ENCODE measurements at regions not wholly inside any gene's neighbourhood (a gene's known extent, or its start where the extent isn't known, plus 50 kb on each side); places are given as distances from the start of the nearest gene placed in this dataset.
"Not testable (repeated sequence)": the region's sequence is repeated elsewhere in the genome, so short reads cannot be mapped to it uniquely, and the experiment has no call there.

DNA sequence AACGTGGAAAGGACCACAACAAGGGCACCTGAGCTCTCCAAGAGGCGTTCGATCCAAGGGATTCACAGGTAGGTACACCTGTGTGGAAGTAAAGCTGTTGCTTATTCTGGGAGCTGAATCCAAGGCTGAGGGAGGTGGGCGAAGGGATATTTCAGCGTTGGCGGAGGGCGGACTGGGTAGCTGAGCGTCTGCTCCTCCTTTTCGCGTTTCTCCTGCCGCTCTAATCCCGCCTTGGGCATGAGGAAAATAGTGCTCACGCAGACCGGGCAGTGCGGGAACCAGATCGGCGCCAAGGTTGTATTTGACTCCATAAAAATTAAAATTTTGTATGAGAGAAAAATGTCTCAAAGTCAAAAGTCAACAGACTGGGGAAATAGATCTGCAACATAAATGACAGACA, 3966.2 kb upstream of the OR11H1 start:
- H3K27me3 ChIP-seq (ENCODE audit: control insufficient read depth, insufficient read depth, low read length); H3K27ac ChIP-seq (ENCODE audit: low read depth, low read length); POLR2A ChIA-PET; DNase-seq (ENCODE audit: low read depth, low spot score); H3K9me3 ChIP-seq (ENCODE audit: control insufficient read depth, insufficient read depth, low read length); H3K4me3 ChIP-seq (ENCODE audit: low read depth, low read length); CTCF ChIA-PET: not testable (repeated sequence)

DNA sequence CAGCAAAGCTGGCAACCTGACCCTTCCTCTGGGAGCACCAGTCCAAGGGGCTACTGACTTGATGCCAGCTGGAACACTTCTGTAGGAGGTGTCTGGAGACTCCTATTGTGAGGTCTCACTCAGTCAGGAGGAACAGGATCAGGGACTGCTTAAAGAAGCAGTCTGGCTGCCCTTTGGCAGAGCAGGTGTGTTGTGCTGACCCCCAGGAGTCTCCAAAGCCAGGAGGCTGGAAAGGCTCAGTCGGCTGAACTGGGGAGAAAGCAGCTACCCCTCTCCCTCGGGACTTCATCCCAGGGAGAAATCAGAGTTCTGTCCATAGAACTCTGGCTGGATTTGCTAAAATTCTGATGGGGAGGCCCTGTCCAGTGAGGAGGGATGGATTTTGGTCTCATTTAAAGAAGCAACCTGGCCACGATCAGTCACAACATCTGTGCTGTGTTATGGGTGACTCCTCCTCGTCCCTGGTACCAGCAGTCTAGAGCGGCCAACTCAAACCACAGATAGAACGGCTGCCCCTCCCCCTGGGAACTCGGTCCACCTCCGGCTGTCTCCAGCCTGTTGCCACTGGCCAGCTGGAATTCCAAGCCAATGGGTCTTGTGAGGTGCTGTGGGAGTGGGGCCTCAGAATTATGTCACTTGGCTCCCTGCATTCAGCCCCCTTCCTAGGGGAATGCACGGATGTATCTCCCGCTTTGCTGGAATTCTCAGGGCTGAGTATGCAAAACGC, 3959.0 kb upstream of the OR11H1 start:
- H3K27me3 ChIP-seq (ENCODE audit: control insufficient read depth, insufficient read depth, low read length); DNase-seq (ENCODE audit: low read depth, low spot score); H3K27ac ChIP-seq (ENCODE audit: low read depth, low read length); H3K4me3 ChIP-seq (ENCODE audit: low read depth, low read length); POLR2A ChIA-PET; CTCF ChIA-PET: not testable (repeated sequence)
- peaks cover 28% of the 10 kb centered on the region for H3K9me3 ChIP-seq (ENCODE audit: control insufficient read depth, insufficient read depth, low read length)

DNA sequence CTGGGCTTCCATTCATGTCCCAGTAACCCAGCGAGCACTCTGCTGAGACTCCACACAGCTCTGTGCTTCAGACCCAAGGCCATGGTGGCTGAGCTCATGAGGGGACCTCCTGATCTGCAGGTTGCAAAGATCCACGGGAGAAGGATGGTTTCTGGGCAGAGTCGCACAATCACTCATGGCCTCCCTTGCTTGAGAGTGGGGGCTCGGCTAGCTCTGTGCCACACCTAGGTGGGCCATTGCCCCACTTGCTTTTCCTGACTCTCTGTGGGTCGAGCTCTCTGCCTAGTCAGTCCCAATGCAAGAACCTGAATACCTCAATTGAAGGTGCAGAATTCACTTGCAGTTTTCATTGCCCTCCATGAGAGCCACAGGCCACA, 3958.4 kb upstream of the OR11H1 start:
- H3K27me3 ChIP-seq (ENCODE audit: control insufficient read depth, insufficient read depth, low read length); CTCF ChIA-PET; H3K27ac ChIP-seq (ENCODE audit: low read depth, low read length); H3K4me3 ChIP-seq (ENCODE audit: low read depth, low read length); POLR2A ChIA-PET; DNase-seq (ENCODE audit: low read depth, low spot score): not testable (repeated sequence)
- peaks cover 34% of the 10 kb centered on the region for H3K9me3 ChIP-seq (ENCODE audit: control insufficient read depth, insufficient read depth, low read length)

DNA sequence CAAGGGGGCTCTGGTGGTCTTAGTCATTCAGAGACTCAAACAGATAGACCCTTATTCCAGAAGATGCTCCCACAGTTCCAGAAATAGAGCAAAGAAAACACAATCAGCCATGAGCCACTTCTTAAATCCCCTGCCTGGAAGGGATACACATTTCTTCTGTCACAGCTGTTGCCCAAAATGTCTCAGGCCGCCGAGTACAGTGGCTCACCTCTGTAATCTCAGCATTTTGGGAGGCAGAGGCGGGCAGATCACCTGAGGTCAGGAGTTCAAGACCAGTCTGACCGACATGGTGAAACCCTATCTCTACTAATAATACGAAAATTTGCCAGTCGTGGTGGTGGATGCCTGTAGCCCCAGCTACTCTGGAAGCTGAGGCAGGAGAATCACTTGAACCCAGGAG, 3954.8 kb upstream of the OR11H1 start:
- H3K27ac ChIP-seq (ENCODE audit: low read depth, low read length); H3K4me3 ChIP-seq (ENCODE audit: low read depth, low read length); DNase-seq (ENCODE audit: low read depth, low spot score); POLR2A ChIA-PET; CTCF ChIA-PET; H3K27me3 ChIP-seq (ENCODE audit: control insufficient read depth, insufficient read depth, low read length): not testable (repeated sequence)
- H3K9me3 ChIP-seq (ENCODE audit: control insufficient read depth, insufficient read depth, low read length), result peaks cover 49% of the 10 kb centered on the region

DNA sequence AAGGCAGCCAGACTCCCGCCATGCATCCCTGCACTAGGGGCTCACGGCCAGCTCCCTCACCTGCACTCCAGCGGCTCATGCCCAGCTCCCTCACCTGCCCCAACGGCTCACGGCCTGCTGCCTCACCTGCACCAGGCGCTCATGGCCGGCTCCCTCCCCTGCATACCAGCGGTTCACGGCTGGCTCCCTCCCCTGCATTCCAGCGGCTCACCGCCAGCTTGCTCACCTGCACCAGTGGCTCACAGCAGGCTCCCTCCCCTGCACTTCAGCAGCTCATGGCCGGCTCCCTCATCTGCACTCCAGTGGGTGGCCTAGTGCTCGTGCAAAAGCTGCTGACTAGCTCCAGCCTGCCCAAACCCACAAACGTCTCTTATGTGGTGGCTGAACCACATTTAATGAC, 3953.8 kb upstream of the OR11H1 start:
- H3K27me3 ChIP-seq (ENCODE audit: control insufficient read depth, insufficient read depth, low read length); DNase-seq (ENCODE audit: low read depth, low spot score); H3K27ac ChIP-seq (ENCODE audit: low read depth, low read length); POLR2A ChIA-PET; CTCF ChIA-PET; H3K4me3 ChIP-seq (ENCODE audit: low read depth, low read length): not testable (repeated sequence)
- H3K9me3 ChIP-seq (ENCODE audit: control insufficient read depth, insufficient read depth, low read length), result peaks cover 52% of the 10 kb centered on the region

DNA sequence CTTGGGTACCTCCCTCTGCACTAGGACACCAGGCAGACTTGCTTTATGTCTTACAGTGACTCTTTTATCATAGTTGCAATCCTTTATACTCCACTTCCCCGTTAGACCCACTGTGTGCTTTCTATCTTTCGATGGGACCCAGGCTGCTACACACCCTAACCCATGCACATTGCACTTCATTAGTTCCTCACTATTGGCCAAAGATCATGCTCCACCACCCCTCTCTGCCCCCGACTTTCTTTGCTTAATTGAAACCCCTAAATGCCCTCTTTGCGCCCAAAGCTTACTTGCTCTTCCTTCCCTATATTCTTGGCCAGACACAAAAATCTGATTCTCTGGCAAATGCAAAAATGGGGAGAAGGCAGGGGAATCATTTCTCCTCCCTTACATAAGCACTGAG, 3953.3 kb upstream of the OR11H1 start:
- DNase-seq (ENCODE audit: low read depth, low spot score); H3K27ac ChIP-seq (ENCODE audit: low read depth, low read length); H3K27me3 ChIP-seq (ENCODE audit: control insufficient read depth, insufficient read depth, low read length); CTCF ChIA-PET; H3K4me3 ChIP-seq (ENCODE audit: low read depth, low read length); POLR2A ChIA-PET: not testable (repeated sequence)
- peaks cover 48% of the 10 kb centered on the region for H3K9me3 ChIP-seq (ENCODE audit: control insufficient read depth, insufficient read depth, low read length)

DNA sequence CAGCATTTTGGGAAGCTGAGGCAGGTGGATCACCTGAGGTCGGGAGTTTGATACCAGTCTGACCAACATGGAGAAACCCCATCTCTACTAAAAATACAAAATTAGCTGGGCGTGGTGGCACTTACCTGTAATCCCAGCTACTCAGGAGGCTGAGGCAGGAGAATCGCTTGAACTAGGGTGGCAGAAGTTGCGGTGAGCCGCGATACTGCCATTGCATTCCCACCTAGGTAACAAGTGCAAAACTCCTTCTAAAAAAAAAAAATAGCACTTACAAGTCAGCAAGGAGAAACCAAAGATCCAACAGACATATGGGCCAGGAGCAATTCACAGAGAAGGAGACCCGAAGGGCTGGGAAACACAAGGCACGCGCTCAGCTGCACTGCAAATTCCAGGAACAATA, 3951.3 kb upstream of the OR11H1 start:
- H3K4me3 ChIP-seq (ENCODE audit: low read depth, low read length); POLR2A ChIA-PET; H3K27me3 ChIP-seq (ENCODE audit: control insufficient read depth, insufficient read depth, low read length); H3K27ac ChIP-seq (ENCODE audit: low read depth, low read length); CTCF ChIA-PET; DNase-seq (ENCODE audit: low read depth, low spot score): not testable (repeated sequence)
- peaks cover 54% of the 10 kb centered on the region for H3K9me3 ChIP-seq (ENCODE audit: control insufficient read depth, insufficient read depth, low read length)

DNA sequence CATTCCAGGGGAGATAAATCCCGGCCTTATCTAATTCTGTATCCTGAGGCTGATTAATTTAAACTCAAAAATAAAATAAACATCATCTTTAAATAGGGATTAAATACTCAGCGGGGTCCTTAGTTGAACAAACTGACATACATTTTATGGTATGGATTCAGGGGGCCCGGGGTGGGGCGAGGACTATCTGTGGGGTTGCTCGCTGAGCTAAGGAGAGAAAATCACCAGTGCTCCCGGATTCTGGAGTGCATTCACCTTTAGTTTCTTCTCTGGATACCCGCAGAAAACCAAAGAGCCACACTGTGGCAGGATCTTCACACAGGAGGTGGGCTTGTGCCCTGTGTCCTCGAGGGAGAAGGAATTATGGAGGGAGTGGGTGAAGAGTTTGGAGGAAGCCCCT, 3949.9 kb upstream of the OR11H1 start:
- H3K27ac ChIP-seq (ENCODE audit: low read depth, low read length); DNase-seq (ENCODE audit: low read depth, low spot score); POLR2A ChIA-PET; H3K27me3 ChIP-seq (ENCODE audit: control insufficient read depth, insufficient read depth, low read length); H3K4me3 ChIP-seq (ENCODE audit: low read depth, low read length); CTCF ChIA-PET: not testable (repeated sequence)
- H3K9me3 ChIP-seq (ENCODE audit: control insufficient read depth, insufficient read depth, low read length), result peaks cover 51% of the 10 kb centered on the region

DNA sequence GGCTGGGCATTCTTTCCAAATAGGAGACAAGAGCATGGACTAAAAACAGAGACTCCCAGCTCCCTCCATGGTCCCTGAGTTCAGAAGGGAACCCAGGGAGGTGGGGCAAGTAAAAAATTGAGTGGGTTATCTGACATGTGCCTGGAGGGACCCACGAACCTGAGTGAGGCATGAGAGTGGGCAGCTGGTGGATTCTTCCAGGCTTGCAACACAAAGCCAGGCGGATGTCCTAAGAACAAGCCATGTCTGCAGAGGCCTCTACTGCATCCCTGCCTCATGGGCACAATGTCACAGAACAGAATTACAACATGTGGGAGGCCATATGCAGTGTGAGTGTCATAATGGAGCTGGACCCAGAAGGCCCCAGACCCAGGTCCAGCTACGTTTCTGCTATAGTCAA, 3949.4 kb upstream of the OR11H1 start:
- CTCF ChIA-PET; H3K27ac ChIP-seq (ENCODE audit: low read depth, low read length); POLR2A ChIA-PET; H3K4me3 ChIP-seq (ENCODE audit: low read depth, low read length); H3K27me3 ChIP-seq (ENCODE audit: control insufficient read depth, insufficient read depth, low read length); DNase-seq (ENCODE audit: low read depth, low spot score): not testable (repeated sequence)
- peaks cover 48% of the 10 kb centered on the region for H3K9me3 ChIP-seq (ENCODE audit: control insufficient read depth, insufficient read depth, low read length)

DNA sequence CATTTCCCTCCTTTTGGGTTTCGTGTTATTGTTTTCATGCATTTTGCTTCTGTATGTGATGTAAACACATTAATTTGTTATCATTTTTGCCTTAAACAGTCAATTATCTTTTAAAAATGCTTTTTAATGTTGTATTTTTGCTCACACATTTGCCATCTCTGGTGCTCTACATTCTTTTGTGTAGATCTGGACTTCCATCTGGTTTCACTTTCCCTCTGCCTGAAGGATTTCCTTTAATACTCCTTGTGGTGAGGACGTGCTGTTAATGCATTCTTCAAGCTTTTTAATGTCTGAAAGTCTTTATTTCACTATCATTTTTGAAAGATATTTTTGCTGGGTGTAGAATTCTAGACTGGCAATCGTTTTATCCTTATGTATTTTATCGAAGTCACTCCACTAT, 3945.9 kb upstream of the OR11H1 start:
- H3K27ac ChIP-seq (ENCODE audit: low read depth, low read length); POLR2A ChIA-PET; DNase-seq (ENCODE audit: low read depth, low spot score); H3K27me3 ChIP-seq (ENCODE audit: control insufficient read depth, insufficient read depth, low read length); CTCF ChIA-PET; H3K4me3 ChIP-seq (ENCODE audit: low read depth, low read length): not testable (repeated sequence)
- H3K9me3 ChIP-seq (ENCODE audit: control insufficient read depth, insufficient read depth, low read length), result peaks cover 37% of the 10 kb centered on the region

DNA sequence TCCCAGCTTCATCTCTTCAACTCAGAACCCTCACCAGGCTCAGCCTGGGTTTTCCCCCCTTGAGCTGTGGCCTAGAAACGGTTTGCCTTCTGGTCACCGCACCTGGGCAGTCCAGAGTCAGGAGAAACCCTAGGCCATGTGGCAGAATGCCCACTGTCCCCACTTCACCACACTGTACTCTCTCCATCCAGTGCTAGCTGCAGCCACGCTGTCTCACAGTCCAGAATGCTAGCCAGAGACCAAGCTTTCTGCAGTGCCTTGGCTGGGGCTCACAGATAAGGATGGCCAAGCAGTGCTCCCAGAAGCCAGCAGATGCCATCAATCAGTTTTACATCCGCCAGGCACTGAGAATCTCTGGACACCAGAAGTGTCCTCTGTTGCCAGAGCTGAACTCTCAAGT, 3943.8 kb upstream of the OR11H1 start:
- H3K4me3 ChIP-seq (ENCODE audit: low read depth, low read length); CTCF ChIA-PET; H3K27me3 ChIP-seq (ENCODE audit: control insufficient read depth, insufficient read depth, low read length); H3K27ac ChIP-seq (ENCODE audit: low read depth, low read length); POLR2A ChIA-PET; DNase-seq (ENCODE audit: low read depth, low spot score): not testable (repeated sequence)
- H3K9me3 ChIP-seq (ENCODE audit: control insufficient read depth, insufficient read depth, low read length), result peaks cover 27% of the 10 kb centered on the region

DNA sequence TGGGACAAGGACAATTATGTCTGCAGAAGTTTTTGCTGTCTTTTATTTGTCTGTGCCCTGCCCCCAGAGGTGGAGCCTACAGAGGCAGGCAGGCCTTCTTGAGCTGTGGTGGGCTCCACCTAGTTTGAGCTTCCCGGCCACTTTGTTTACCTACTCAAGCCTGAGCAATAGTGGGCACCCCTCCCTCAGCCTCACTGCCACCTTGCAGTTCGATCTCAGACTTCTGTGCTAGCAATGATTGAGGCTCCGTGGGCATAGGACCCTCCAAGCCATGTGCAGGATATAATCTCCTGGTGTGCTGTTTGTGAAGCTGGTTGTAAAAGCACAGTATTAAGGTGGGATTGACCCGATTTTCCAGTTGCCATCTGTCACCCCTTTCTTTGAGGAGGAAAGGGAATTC, 3933.4 kb upstream of the OR11H1 start:
- DNase-seq (ENCODE audit: low read depth, low spot score); CTCF ChIA-PET; H3K27me3 ChIP-seq (ENCODE audit: control insufficient read depth, insufficient read depth, low read length); POLR2A ChIA-PET; H3K27ac ChIP-seq (ENCODE audit: low read depth, low read length); H3K4me3 ChIP-seq (ENCODE audit: low read depth, low read length): not testable (repeated sequence)
- peaks cover 28% of the 10 kb centered on the region for H3K9me3 ChIP-seq (ENCODE audit: control insufficient read depth, insufficient read depth, low read length)

Data from AG04450 (cell line).